Sigmoid colon (tissue), 6 donors: ENCODE measurements at regions not wholly inside any gene's neighbourhood (a gene's known extent, or its start where the extent isn't known, plus 50 kb on each side); places are given as distances from the start of the nearest gene placed in this dataset.

ENCODE experiments used
- DNase-seq: peaks from one replicate; pipeline ENCODE4 v3.0.0-alpha.2; 2019
- H3K27ac ChIP-seq, 4 donors: fragments of 200-600 bp; sonication (generic); one replicate each; pipeline ENCODE4 v1.5.1; 2016 to 2019; ENCODE audit warnings: mild to moderate bottlenecking in 1 of 4
- H3K27me3 ChIP-seq, 3 donors: fragments of 200-600 bp; sonication (generic); one replicate each; pipeline ENCODE4 v1.5.1; 2019; ENCODE audit warnings: mild to moderate bottlenecking in 1 of 3
- H3K36me3 ChIP-seq, 4 donors: fragments of 200-600 bp; sonication (generic); one replicate each; pipeline ENCODE4 v1.5.1; 2016 to 2019
- H3K4me1 ChIP-seq, 4 donors: fragments of 200-600 bp; sonication (generic); one replicate each; pipeline ENCODE4 v1.5.1; 2017 to 2019
- H3K4me3 ChIP-seq, 4 donors: fragments of 200-600 bp; sonication (generic); one replicate each; pipeline ENCODE4 v1.5.1; 2017 to 2019; ENCODE audit warnings: mild to moderate bottlenecking in 2 of 4, moderate library complexity in 1 of 4
- H3K9me3 ChIP-seq, 4 donors: fragments of 200-600 bp in 3 of 4; sonication (generic) in 3 of 4; one replicate each; pipeline versions ENCODE4 v1.5.1 to v1.6.1; 2013 to 2019
- CTCF ChIP-seq, 4 experiments: fragments of 450-650 bp in 3 of 4; fragments of 200-600 bp in 1 of 4; IDR thresholded peaks; one replicate each; pipeline ENCODE4 v1.5.1; 2016 to 2019; ENCODE audit warnings: antibody characterized with exemption in 4 of 4, mild to moderate bottlenecking in 3 of 4, moderate library complexity in 2 of 4
- EP300 ChIP-seq, 4 donors: sonication (generic); formaldehyde crosslinking; IDR thresholded peaks; one replicate each; pipeline ENCODE4 v1.6.1; 2017; ENCODE audit warnings: antibody characterized with exemption in 4 of 4
- POLR2A ChIP-seq, 2 donors: fragments of 450-650 bp; IDR thresholded peaks; one replicate each; pipeline ENCODE4 v1.6.1; 2016; ENCODE audit warnings: antibody characterized with exemption in 2 of 2, mild to moderate bottlenecking in 2 of 2, moderate library complexity in 2 of 2
- POLR2AphosphoS5 ChIP-seq, 4 donors: sonication (generic); formaldehyde crosslinking; IDR thresholded peaks; one replicate each; pipeline ENCODE4 v1.6.1; 2017; ENCODE audit warnings: antibody characterized with exemption in 4 of 4
- WGBS, 2 donors: extraction: QIAGEN DNeasy Blood & Tissue Kit; methylation state at CpG; one replicate each; pipeline ENCODE4 v1.1.7; 2013; 5-methylcytosine and 5-hydroxymethylcytosine counted together
- intact Hi-C: fragments of 100-400 bp; cut with DNase I; formaldehyde crosslinking; loops from one replicate; pipeline ENCODE4 v1.15.1; 2023
- donor health status: healthy with polysubstance abuse.
- donor health status: healthy.

- intact Hi-C loops: no loop called here
- Histone ChIP-seq H3K4me3 (no peak overlapping the region), H3K4me1 (peaks cover 0 to 6% (median 0%) of the 10 kb centered on the region in 4 donors), H3K9me3 (no peaks in the 10 kb centered on the region), H3K27me3 (no peaks in the 10 kb centered on the region), H3K36me3 (no peaks in the 10 kb centered on the region), H3K27ac (no peak overlapping the region)
- 59 to 63% methylated on average over 4 of the region's 4 CpGs for WGBS, 2 donors
- TF ChIP-seq POLR2A (IDR thresholded peaks at IDR 0.05): no peak
- TF ChIP-seq POLR2AphosphoS5 (IDR thresholded peaks at IDR 0.05): no peak
- TF ChIP-seq CTCF (IDR thresholded peaks at IDR 0.05): no peak
- no peak for DNase-seq
Observed at GRCh38 chr22:26974914-26975803, 317.8 kb downstream of the MIAT start.

- Histone ChIP-seq H3K4me1 (peaks cover 0 to 14% (median 4%) of the 10 kb centered on the region in 4 donors), H3K4me3 (no peak overlapping the region), H3K27ac (no peak overlapping the region), H3K36me3 (no peaks in the 10 kb centered on the region), H3K9me3 (no peaks in the 10 kb centered on the region), H3K27me3 (no peaks in the 10 kb centered on the region)
- TF ChIP-seq POLR2A (IDR thresholded peaks at IDR 0.05) (no peak), CTCF (IDR thresholded peaks at IDR 0.05) (no peak)
- WGBS, 2 donors: 61 to 67% methylated on average over 3 of the region's 3 CpGs
- no peak for DNase-seq
- intact Hi-C loops: no loop called here
Observed at GRCh38 chr22:26975865-26976264, 318.5 kb downstream of the MIAT start.

GRCh38 chr22:26977741-26978376 is 320.5 kb downstream of the MIAT start:
- DNase-seq: no peak
- Histone ChIP-seq H3K27ac (no peak overlapping the region), H3K9me3 (no peaks in the 10 kb centered on the region), H3K4me3 (no peak overlapping the region), H3K4me1 (peaks cover 0 to 33% (median 19%) of the 10 kb centered on the region in 4 donors), H3K36me3 (no peaks in the 10 kb centered on the region), H3K27me3 (no peaks in the 10 kb centered on the region)
- 35 to 60% methylated on average over 5 of the region's 5 CpGs for WGBS, 2 donors
- intact Hi-C loops: no loop called here
- no peak for TF ChIP-seq POLR2A (IDR thresholded peaks at IDR 0.05)
- TF ChIP-seq EP300 (IDR thresholded peaks at IDR 0.05): no peak
- TF ChIP-seq CTCF (IDR thresholded peaks at IDR 0.05): no peak
- no peak for TF ChIP-seq POLR2AphosphoS5 (IDR thresholded peaks at IDR 0.05)

GRCh38 chr22:26979294-26979693 is 321.9 kb downstream of the MIAT start:
- intact Hi-C loops: no loop called here
- TF ChIP-seq CTCF (IDR thresholded peaks at IDR 0.05): no peak
- TF ChIP-seq POLR2AphosphoS5 (IDR thresholded peaks at IDR 0.05): no peak
- no peak for TF ChIP-seq EP300 (IDR thresholded peaks at IDR 0.05)
- no peak for TF ChIP-seq POLR2A (IDR thresholded peaks at IDR 0.05)
- no peak for DNase-seq
- Histone ChIP-seq H3K9me3 (no peaks in the 10 kb centered on the region), H3K27ac (no peak overlapping the region), H3K36me3 (no peaks in the 10 kb centered on the region), H3K4me1 (peaks cover 0 to 40% (median 21%) of the 10 kb centered on the region in 4 donors), H3K27me3 (no peaks in the 10 kb centered on the region), H3K4me3 (no peak overlapping the region)
- whole genome bisulfite sequencing, 2 donors: 50 to 68% methylated on average over 6 of the region's 6 CpGs
